ENCODE measurements at regions not wholly inside any gene's neighbourhood (a gene's known extent, or its start where the extent isn't known, plus 50 kb on each side); places are given as distances from the start of the nearest gene placed in this dataset.

DNA sequence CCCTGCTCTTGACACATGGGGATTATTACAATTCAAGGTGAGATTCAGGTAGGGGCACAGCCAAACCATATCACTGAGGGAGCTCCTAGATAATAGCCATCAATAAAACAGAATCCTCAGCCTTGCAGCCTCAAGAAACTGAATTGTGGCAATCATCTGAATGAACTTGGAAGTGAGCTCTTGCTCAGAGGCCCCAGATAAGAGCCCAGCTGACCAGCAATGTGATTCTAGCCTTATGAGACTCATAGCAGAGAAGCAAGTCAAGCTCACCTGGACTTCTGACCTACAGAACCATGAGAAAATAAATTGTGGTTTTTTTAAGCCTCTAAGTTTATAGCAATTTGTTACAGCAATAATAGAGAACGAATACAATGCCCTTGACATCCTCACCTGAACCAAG lies 302.5 kb downstream of the LTN1 start:
- TF ChIP-seq PHF20 (IDR thresholded peaks at IDR 0.05; ENCODE audit: partially characterized antibody): no peak
- TF ChIP-seq SIN3A (IDR thresholded peaks at IDR 0.05; ENCODE audit: borderline replicate concordance in 2 of 2, control insufficient read depth in 1 of 2, low read depth in 2 of 2, low read length in 2 of 2): no peak
- TF ChIP-seq, protein P1, sequence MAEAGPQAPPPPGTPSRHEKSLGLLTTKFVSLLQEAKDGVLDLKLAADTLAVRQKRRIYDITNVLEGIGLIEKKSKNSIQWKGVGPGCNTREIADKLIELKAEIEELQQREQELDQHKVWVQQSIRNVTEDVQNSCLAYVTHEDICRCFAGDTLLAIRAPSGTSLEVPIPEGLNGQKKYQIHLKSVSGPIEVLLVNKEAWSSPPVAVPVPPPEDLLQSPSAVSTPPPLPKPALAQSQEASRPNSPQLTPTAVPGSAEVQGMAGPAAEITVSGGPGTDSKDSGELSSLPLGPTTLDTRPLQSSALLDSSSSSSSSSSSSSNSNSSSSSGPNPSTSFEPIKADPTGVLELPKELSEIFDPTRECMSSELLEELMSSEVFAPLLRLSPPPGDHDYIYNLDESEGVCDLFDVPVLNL (CRISPR knock-in tag; IDR thresholded peaks at IDR 0.05; ENCODE audit: low read depth): no peak
- TF ChIP-seq CCNT2 (IDR thresholded peaks at IDR 0.05; ENCODE audit: borderline replicate concordance, extremely low read depth, insufficient read length, low read depth, low read length): no peak
